HEK293T (cell line): ENCODE measurements at regions not wholly inside any gene's neighbourhood (a gene's known extent, or its start where the extent isn't known, plus 50 kb on each side); places are given as distances from the start of the nearest gene placed in this dataset.

Experiments
- CTCF ChIA-PET: fragments of 350-600 bp; formaldehyde crosslinking; extraction: SDS; loops from one replicate; lab custom pipeline; 2021; ENCODE audit warnings: antibody characterized with exemption, inconsistent platforms; lab: Yijun Ruan, JAX
- POLR2A ChIA-PET: fragments of 350-600 bp; formaldehyde crosslinking; extraction: SDS; loops from one replicate; lab custom pipeline; 2020; ENCODE audit warnings: antibody characterized with exemption, inconsistent platforms; lab: Yijun Ruan, JAX
- DNase-seq: peaks from one replicate; pipeline ENCODE4 v3.0.0; 2012; ENCODE audit warnings: mixed read lengths; ENCODE audit errors: extremely low spot score
- ARNT ChIP-seq: fragments of 450-650 bp; IDR thresholded peaks from 2 replicates; pipeline ENCODE4 v1.6.1; 2017; ENCODE audit warnings: mild to moderate bottlenecking
- BHLHE40 ChIP-seq: fragments of 450-650 bp; IDR thresholded peaks from 2 replicates; pipeline ENCODE4 v1.6.1; 2016; ENCODE audit warnings: mild to moderate bottlenecking, moderate library complexity, borderline replicate concordance
- CTBP1 ChIP-seq: fragments of 450-650 bp; IDR thresholded peaks from 2 replicates; pipeline ENCODE4 v1.6.1; 2016; ENCODE audit warnings: borderline replicate concordance
- ELF4 ChIP-seq: fragments of 450-650 bp; IDR thresholded peaks from 2 replicates; pipeline ENCODE4 v1.6.1; 2017; ENCODE audit warnings: antibody characterized with exemption
- FOXA1 ChIP-seq: fragments of 450-650 bp; IDR thresholded peaks from 2 replicates; pipeline ENCODE4 v1.6.1; 2016; ENCODE audit warnings: mild to moderate bottlenecking
- FOXK2 ChIP-seq: fragments of 450-650 bp; IDR thresholded peaks from 2 replicates; pipeline ENCODE4 v1.6.1; 2016; ENCODE audit warnings: mild to moderate bottlenecking
- FOXM1 ChIP-seq: fragments of 450-650 bp; IDR thresholded peaks from 2 replicates; pipeline ENCODE4 v1.6.1; 2017; ENCODE audit warnings: mild to moderate bottlenecking, borderline replicate concordance
- HDGF ChIP-seq: fragments of 450-650 bp; IDR thresholded peaks from 2 replicates; pipeline ENCODE4 v1.6.1; 2017; ENCODE audit warnings: antibody characterized with exemption, borderline replicate concordance
- L3MBTL2 ChIP-seq: fragments of 450-650 bp; conservative IDR thresholded peaks from 2 replicates; pipeline ENCODE4 v1.6.1; 2016; ENCODE audit warnings: mild to moderate bottlenecking
- LEF1 ChIP-seq: fragments of 450-650 bp; IDR thresholded peaks from 2 replicates; pipeline ENCODE4 v1.6.1; 2017; ENCODE audit warnings: mild to moderate bottlenecking, borderline replicate concordance
- NFRKB ChIP-seq: fragments of 450-650 bp; IDR thresholded peaks from 2 replicates; pipeline ENCODE4 v1.6.1; 2016; ENCODE audit warnings: mild to moderate bottlenecking, moderate library complexity
- SP1 ChIP-seq: fragments of 450-650 bp; IDR thresholded peaks from 2 replicates; pipeline ENCODE4 v1.6.1; 2017
- SUZ12 ChIP-seq: fragments of 450-650 bp; IDR thresholded peaks from 2 replicates; pipeline ENCODE4 v1.6.1; 2016; ENCODE audit warnings: mild to moderate bottlenecking
- TARDBP ChIP-seq: fragments of 450-650 bp; IDR thresholded peaks from 2 replicates; pipeline ENCODE4 v1.6.1; 2016
- ZNF384 ChIP-seq: fragments of 450-650 bp; IDR thresholded peaks from 2 replicates; pipeline ENCODE4 v1.6.1; 2016
- TF ChIP-seq, protein P1 (sequence below): fragments of 450-650 bp; IDR thresholded peaks from 2 replicates; pipeline ENCODE4 v1.6.1; 2016

GRCh38 chr20:52823303-52823702 lies 148.9 kb upstream of the TSHZ2 start:
- POLR2A ChIA-PET = no interaction called here
- TF ChIP-seq CTBP1 = no peak
- no peak for TF ChIP-seq ELF4
- TF ChIP-seq BHLHE40 = no peak
- TF ChIP-seq, protein P1, sequence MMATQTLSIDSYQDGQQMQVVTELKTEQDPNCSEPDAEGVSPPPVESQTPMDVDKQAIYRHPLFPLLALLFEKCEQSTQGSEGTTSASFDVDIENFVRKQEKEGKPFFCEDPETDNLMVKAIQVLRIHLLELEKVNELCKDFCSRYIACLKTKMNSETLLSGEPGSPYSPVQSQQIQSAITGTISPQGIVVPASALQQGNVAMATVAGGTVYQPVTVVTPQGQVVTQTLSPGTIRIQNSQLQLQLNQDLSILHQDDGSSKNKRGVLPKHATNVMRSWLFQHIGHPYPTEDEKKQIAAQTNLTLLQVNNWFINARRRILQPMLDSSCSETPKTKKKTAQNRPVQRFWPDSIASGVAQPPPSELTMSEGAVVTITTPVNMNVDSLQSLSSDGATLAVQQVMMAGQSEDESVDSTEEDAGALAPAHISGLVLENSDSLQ = no peak
- no peak for TF ChIP-seq ZNF384
- TF ChIP-seq FOXM1 = no peak
- TF ChIP-seq TARDBP = no peak
- no peak for TF ChIP-seq L3MBTL2
- no peak for TF ChIP-seq SUZ12
- no peak for TF ChIP-seq SP1
- TF ChIP-seq HDGF = no peak
- no peak for TF ChIP-seq ARNT
- no peak for TF ChIP-seq FOXK2
- no peak for TF ChIP-seq FOXA1
- no peak for TF ChIP-seq NFRKB
- no peak for TF ChIP-seq LEF1
- CTCF ChIA-PET = no interaction called here
- DNase-seq = no peak

GRCh38 chr20:52820641-52821292 lies 151.4 kb upstream of the TSHZ2 start:
- POLR2A ChIA-PET = no interaction called here
- TF ChIP-seq SP1 = no peak
- TF ChIP-seq LEF1 = no peak
- no peak for TF ChIP-seq BHLHE40
- no peak for TF ChIP-seq FOXM1
- no peak for TF ChIP-seq HDGF
- no peak for TF ChIP-seq FOXK2
- TF ChIP-seq ARNT = no peak
- TF ChIP-seq SUZ12 = no peak
- no peak for TF ChIP-seq CTBP1
- TF ChIP-seq TARDBP = no peak
- TF ChIP-seq ELF4 = no peak
- TF ChIP-seq L3MBTL2 = no peak
- TF ChIP-seq, protein P1 = no peak
- TF ChIP-seq NFRKB = no peak
- no peak for TF ChIP-seq FOXA1
- TF ChIP-seq ZNF384 = no peak
- no peak for DNase-seq
- CTCF ChIA-PET = no interaction called here

DNA sequence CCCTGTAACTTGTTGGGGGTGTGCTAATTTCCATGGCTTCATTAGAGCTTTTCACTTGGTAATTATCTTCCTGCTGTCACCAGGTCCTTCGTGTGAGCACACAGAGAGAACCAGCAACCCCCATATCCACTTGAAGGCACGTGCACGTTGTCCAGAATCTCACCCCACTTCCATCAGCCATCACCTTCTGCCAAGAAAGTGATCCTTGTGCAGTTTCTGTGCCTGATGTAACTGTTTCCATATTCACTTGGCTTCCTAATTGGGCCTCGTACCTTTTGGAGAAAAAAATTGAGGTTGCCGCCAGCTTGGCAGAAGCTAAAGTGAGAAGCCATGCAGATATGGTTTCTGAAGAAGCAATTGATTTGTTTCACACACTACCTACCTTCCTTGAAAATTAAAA lies 153.7 kb upstream of the TSHZ2 start:
- no peak for TF ChIP-seq ZNF384
- no peak for TF ChIP-seq SUZ12
- TF ChIP-seq ARNT = no peak
- TF ChIP-seq FOXA1 = no peak
- no peak for TF ChIP-seq CTBP1
- no peak for TF ChIP-seq ELF4
- no peak for TF ChIP-seq BHLHE40
- no peak for TF ChIP-seq TARDBP
- no peak for TF ChIP-seq L3MBTL2
- no peak for TF ChIP-seq FOXK2
- no peak for TF ChIP-seq FOXM1
- no peak for TF ChIP-seq HDGF
- no peak for TF ChIP-seq NFRKB
- TF ChIP-seq, protein P1 = no peak
- TF ChIP-seq SP1 = no peak
- no peak for TF ChIP-seq LEF1
- no peak for DNase-seq
- ChIA-PET POLR2A (no interaction called here), CTCF (interaction anchor here (0.6 to 0.7 kb wide), 3 partner anchors 264 to 506 kb away, joined by 3 to 4 read pairs (median 3); no protein-coding TSS in a partner anchor)

GRCh38 chr20:52817981-52818380 lies 154.2 kb upstream of the TSHZ2 start:
- TF ChIP-seq SUZ12 (no peak), NFRKB (no peak), L3MBTL2 (no peak), BHLHE40 (no peak), FOXK2 (no peak), LEF1 (no peak), FOXM1 (no peak)

GRCh38 chr20:52817511-52817910 lies 154.6 kb upstream of the TSHZ2 start:
- ChIA-PET POLR2A (no interaction called here), CTCF (no interaction called here)
- TF ChIP-seq, protein P1 = no peak
- TF ChIP-seq FOXK2 = no peak
- no peak for TF ChIP-seq FOXA1
- no peak for TF ChIP-seq ARNT
- TF ChIP-seq SP1 = no peak
- TF ChIP-seq NFRKB = no peak
- no peak for TF ChIP-seq LEF1
- TF ChIP-seq HDGF = no peak
- no peak for TF ChIP-seq CTBP1
- no peak for TF ChIP-seq TARDBP
- TF ChIP-seq ZNF384 = no peak
- no peak for DNase-seq

More at GRCh38 chr20:52817981-52818380, 154.2 kb upstream of the TSHZ2 start:
- CTCF ChIA-PET = no interaction called here
- POLR2A ChIA-PET = no interaction called here
- no peak for DNase-seq

DNA sequence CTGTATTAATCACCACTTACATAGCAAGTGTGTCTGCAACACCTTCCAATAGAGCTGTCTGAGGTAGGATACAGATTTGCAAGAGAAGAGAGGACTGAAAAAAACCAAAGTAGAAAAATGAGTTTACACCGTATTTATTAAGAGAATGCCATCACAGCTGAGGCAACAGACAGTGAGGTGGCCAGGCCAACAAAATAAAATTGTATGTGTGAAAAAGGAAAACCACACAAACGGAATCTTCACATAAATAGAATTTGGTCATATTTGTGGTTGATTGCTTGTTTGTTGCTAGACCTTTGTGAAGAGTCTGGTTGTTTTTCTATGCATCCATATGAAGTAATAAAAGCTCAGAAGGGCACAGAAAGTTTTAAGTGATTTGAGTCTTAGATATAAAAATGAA lies 157.8 kb upstream of the TSHZ2 start:
- no peak for TF ChIP-seq HDGF
- no peak for TF ChIP-seq NFRKB
- no peak for TF ChIP-seq FOXK2
- DNase-seq = no peak
- POLR2A ChIA-PET = no interaction called here
- CTCF ChIA-PET = no interaction called here
